NCI-H226 (cell line): ENCODE measurements at regions not wholly inside any gene's neighbourhood (a gene's known extent, or its start where the extent isn't known, plus 50 kb on each side); places are given as distances from the start of the nearest gene placed in this dataset.
"Not testable (repeated sequence)": the region's sequence is repeated elsewhere in the genome, so short reads cannot be mapped to it uniquely, and the experiment has no call there.

Experiments
- DNase-seq: peaks from one replicate; pipeline ENCODE4 v3.0.0-alpha.2; 2015

GRCh38 chr5:32842813-32843530 is 131.9 kb downstream of the NPR3 start:
- DNase-seq, result no peak

DNA sequence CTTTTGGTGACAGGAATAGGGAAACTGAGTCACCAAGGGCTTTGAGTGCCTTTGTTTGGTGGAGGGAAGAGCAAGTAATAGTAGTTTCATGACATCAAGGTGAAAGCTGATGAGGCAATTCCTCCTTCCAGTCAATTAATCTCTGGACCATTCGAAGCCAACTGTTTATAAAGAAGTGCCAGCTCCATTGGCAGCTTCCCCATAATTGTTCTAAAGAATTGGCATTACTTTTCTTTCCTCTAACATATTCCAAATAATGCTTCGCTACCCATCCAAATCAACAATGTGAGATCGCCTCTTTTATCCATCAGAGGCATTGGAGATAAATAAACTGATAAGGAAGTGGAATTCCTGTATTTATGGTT is 132.4 kb downstream of the NPR3 start:
- DNase-seq, result no peak

DNA sequence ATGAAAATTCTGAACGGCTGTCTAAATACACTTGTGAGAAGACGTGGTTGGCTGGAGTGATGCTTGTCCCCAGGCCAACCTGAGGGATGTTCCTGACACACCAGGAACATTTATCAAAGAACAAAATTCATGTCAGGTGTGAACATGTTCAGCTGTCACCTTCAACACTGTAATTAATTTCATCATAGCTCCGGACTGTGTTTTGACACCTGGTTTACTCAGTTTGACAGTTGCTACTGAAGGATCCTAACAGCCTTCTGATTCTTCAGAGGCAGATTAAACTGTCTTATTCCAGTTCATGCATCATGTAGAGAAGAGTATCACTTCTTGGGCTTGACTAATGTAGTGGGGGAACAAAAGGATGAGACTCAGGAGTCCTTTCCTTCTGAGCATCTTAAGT is 134.1 kb downstream of the NPR3 start:
- DNase-seq, result no peak

DNA sequence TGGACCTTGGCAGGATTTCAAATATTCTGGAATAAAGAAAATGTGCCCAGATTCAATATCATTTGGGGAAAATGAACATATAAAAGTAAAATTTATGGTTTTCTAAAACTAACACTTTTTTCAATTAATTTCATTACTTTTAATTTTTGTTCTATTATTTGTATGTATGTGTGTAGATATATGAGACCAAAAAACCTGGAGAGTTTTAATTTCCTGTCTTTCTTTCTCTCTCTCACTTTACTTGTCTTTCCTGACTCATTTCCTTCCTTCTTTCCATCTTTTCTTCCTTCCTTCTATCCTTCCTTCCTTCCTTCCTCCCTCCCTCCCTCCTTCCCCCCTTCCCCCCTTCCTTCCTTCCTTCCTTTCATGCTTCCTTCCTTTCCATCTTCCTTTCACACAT is 137.0 kb downstream of the NPR3 start:
- DNase-seq, result no peak

DNA sequence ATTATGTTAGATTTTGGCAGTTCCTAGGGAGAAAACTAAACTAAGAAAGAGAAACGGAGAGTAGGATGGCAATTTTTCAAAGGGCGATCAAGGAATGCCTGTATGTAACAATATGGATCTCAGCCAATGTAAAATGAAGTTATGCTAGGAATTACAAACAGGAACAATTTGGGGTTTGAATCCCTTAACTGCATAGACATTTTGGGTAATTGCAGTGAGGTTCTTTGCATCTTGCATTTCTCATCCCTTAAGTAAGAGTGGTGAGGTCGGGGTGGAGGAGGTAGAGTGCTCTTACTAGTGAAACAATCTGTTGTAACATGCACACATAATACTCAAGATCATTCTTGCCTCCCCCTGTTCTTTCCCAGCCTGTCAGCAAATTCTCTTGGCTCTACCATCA is 137.6 kb downstream of the NPR3 start:
- peak; percentile 42 for DNase-seq

- no peak for DNase-seq
Measured at GRCh38 chr5:32850817-32851496, 139.8 kb downstream of the NPR3 start.

- no peak for DNase-seq
Measured at GRCh38 chr5:32851559-32852173, 140.5 kb downstream of the NPR3 start.

DNA sequence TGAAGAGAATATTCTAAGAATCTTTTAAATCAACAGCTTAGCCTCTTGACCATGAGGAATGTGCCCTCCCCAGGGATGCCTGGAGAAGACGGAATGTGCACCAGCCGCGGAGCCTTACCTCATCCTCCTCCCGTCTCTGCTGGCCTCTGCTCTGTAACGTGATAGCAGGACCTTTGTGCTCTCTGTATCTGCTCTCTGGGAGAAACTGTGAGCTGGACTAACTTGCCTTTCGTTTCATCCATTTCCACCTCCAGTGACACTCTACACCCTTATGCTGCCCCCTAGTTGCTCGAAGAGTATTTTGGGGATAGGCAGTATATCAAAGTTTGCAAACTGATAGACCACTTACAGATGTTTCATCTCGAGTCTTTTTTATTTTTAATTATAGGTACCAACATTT is 141.4 kb downstream of the NPR3 start:
- peak; percentile 95 for DNase-seq

- peak; percentile 9 for DNase-seq
Measured at GRCh38 chr5:32852976-32853375, 141.9 kb downstream of the NPR3 start.

DNA sequence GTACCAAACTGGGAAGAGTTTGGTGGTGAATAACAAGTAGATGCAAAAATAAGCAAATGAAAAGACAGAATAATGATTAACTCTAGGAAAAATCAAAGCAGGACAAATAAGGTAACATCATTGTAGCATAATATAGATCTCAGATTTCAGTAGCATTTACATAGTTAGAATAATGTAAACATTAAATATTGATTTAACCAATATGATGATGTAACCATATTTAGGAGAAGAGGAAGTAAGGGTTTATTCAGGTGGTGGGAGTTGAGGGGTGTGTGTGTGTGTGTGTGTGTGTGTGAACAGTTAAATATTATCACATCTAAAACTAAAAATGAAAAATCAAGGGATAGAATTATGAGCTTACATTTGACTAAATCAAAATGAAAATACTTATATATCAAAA is 143.4 kb downstream of the NPR3 start:
- no peak for DNase-seq

DNA sequence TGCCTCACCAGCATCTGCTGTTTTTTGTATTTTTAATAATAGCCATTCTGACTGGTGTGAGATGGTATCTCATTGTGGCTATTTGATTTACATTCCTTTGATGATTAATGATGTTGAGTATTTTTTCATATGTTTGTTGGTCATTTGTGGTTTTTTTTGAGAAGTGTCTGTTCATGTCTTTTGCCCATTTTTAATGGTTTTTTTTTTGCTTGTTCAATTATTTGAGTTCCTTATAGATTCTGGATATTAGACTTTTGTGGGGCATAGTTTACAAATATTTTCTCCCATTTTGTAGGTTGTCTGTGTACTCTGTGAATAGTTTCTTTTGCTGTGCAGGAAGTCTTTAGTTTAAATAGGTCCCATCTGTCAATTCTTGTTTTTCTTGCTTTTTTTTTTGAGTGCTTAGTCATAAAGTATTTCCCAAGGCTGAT is 148.1 kb downstream of the NPR3 start:
- peak; percentile 20 for DNase-seq

DNA sequence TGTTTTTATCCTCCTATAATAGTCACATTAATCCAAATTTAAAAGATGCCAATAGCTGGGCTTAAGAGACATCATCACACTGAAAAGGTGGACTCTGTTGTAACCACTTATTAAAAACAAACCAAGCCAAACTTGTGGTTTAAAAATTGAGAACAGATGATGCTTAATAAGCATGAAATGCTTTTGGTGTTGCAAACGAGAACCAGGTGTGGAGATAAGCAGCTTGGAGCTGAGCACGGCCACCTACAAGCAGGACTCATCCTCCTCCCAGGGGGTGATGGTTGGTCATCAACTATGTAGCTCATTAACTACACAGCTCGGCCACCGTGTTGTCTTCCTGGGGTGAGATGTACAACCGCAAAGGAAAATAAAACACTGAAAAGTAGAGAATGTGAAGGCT is 154.4 kb downstream of the NPR3 start:
- no peak for DNase-seq

DNA sequence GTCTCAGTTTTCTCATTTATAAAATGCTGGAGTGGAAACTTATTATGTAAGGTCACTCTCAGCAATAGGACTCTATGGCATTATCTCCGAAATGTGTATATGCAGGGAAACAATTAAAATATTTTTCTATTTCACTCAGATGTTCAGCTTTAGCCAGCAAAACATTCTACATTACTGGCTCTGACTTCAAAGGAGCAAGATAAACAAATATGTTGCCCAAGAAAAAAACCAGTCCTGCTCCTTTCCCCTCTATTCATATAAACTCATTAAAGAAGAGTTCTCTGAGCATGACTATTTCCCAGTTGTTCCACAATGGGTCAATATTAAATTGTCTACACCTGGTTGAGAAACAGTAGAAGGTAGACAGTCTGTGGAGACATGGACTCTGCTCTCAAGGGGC is 155.0 kb downstream of the NPR3 start:
- DNase-seq, result no peak

DNA sequence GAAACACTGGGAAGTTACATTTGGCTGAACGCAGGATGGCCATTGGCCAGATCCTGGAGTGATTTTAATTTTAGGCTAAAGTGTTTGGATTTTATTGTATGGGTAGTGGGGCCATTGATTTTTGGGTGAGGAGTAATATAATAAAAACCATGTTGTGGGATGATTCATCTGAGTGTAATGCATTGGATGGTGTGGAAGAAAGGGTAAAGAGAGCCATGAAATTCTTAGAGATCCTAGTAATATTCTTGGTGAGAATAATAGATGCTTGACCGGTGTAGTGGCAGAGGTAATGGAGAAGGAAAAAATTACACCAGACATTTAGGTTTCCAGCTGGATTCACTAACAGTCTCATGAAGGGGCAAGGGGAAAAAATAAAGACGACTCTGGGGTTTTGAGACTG is 158.1 kb downstream of the NPR3 start:
- DNase-seq, result peak; percentile 10

- no peak for DNase-seq
Measured at GRCh38 chr5:32876791-32877190, 165.7 kb downstream of the NPR3 start.

GRCh38 chr5:32879364-32879763 is 168.2 kb downstream of the NPR3 start:
- not testable (repeated sequence) for DNase-seq

GRCh38 chr5:32880796-32881195 is 169.7 kb downstream of the NPR3 start:
- no peak for DNase-seq

GRCh38 chr5:32887390-32887789 is 176.3 kb downstream of the NPR3 start:
- DNase-seq, result no peak

- no peak for DNase-seq
Measured at GRCh38 chr5:32889078-32889477, 178.0 kb downstream of the NPR3 start.

DNA sequence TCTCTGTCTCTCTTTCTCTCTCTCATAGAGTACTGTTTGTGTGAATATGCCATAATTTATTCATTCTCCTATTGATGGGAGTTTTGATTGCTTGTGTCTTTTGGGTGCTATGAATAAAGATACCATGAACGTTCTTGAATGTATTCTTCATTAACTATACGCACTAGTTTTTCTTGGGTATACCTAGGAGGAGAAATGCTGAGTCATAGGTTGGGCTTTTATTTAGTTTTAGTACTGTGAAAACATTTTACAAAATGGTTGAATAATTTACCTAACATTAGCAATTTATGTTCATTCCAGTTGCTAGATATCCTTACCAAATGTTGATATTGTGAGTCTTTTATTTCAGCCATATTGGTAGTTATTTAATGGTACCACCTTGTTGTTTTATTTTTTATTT is 192.5 kb downstream of the NPR3 start:
- DNase-seq, result no peak

- peak; percentile 26 for DNase-seq
Measured at GRCh38 chr5:32908641-32909040, 197.5 kb downstream of the NPR3 start.

DNA sequence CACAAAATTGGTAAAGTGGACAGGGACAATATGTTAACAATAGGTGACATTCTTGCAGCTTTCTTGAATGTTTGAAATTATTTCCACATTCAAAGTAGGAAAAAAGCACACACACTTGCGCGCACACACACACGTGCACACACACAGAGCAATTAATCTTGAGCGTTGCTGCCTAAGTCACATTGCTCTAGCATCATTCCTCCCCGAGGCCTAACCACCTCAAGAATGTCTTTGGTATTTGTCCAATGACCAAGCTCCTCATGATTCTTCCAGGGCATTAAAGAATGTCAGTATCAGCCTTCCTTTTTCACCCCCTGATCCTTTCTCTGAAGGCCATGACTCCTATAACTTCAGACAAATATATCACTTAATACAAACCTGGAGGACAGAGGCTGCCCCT is 198.1 kb downstream of the NPR3 start:
- DNase-seq, result peak; percentile 85

DNA sequence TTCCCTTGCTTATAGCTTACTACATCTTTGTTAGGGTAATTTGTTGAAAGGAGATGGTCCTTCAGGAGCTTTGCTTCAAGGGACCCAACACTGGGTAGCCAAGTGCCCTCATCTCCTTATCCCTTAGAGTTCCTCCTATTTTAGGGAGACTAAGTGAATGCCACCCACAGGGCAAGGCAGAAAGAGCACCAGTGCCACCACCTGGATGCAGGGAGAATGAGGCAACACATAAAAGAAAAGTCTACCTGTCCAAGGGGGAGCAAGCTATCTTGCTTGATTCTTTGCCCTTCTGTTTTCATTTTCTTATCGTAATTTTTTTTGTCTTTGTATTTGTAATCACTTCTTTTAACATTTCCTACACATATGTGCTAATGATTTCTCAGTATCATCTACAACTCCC is 205.5 kb downstream of the NPR3 start:
- DNase-seq, result peak; percentile 23

- peak; percentile 9 for DNase-seq
Measured at GRCh38 chr5:32928761-32929160, 217.6 kb downstream of the NPR3 start.
